HFFc6 (cell line): ENCODE measurements at regions not wholly inside any gene's neighbourhood (a gene's known extent, or its start where the extent isn't known, plus 50 kb on each side); places are given as distances from the start of the nearest gene placed in this dataset.
"Not testable (repeated sequence)": the region's sequence is repeated elsewhere in the genome, so short reads cannot be mapped to it uniquely, and the experiment has no call there.

Source experiments
- DNase-seq: peaks from one replicate; pipeline ENCODE4 v3.0.0-alpha.2; 2018
- H3K27ac Mint-ChIP-seq: 2 replicates; pipeline ENCODE4 v1.8.0; 2020; ENCODE audit warnings: mild to moderate bottlenecking, mixed read lengths
- H3K27me3 Mint-ChIP-seq: 2 replicates; pipeline ENCODE4 v1.8.0; 2021; ENCODE audit warnings: mild to moderate bottlenecking, moderate library complexity, mixed read lengths; ENCODE audit not compliant: insufficient read depth
- H3K36me3 Mint-ChIP-seq: 2 replicates; pipeline ENCODE4 v1.8.0; 2021; ENCODE audit warnings: low read depth, mixed read lengths
- H3K4me1 Mint-ChIP-seq: 2 replicates; pipeline ENCODE4 v1.8.0; 2020; ENCODE audit warnings: low read depth, mixed read lengths
- H3K4me3 Mint-ChIP-seq: 2 replicates; pipeline ENCODE4 v1.8.0; 2020; ENCODE audit warnings: mild to moderate bottlenecking, moderate library complexity, mixed read lengths
- H3K9me3 Mint-ChIP-seq: 2 replicates; pipeline ENCODE4 v1.8.0; 2020; ENCODE audit warnings: mild to moderate bottlenecking, mixed read lengths
- CTCF ChIP-seq: fragments of 200-600 bp; sonication (generic); IDR thresholded peaks from 2 replicates; pipeline ENCODE4 v1.5.0; 2021; ENCODE audit warnings: antibody characterized with exemption, mild to moderate bottlenecking

GRCh38 chr12:22808860-22809259, 183.9 kb downstream of the ETNK1 start:
- Mint-ChIP-seq H3K36me3 (no peaks in the 10 kb centered on the region), H3K4me1 (no peaks in the 10 kb centered on the region), H3K4me3 (no peak overlapping the region), H3K27me3 (no peaks in the 10 kb centered on the region), H3K27ac (no peak overlapping the region), H3K9me3 (no peaks in the 10 kb centered on the region)
- DNase-seq, result no peak
- TF ChIP-seq CTCF, result no peak

- Mint-ChIP-seq H3K36me3 (no peaks in the 10 kb centered on the region), H3K27ac (no peak overlapping the region), H3K4me1 (no peaks in the 10 kb centered on the region), H3K27me3 (no peaks in the 10 kb centered on the region), H3K4me3 (no peak overlapping the region), H3K9me3 (no peaks in the 10 kb centered on the region)
- no peak for TF ChIP-seq CTCF
- no peak for DNase-seq
Measured at GRCh38 chr12:22810036-22810435, 185.1 kb downstream of the ETNK1 start.

- no peak for TF ChIP-seq CTCF
- Mint-ChIP-seq H3K36me3 (no peaks in the 10 kb centered on the region), H3K4me3 (no peak overlapping the region), H3K27me3 (no peaks in the 10 kb centered on the region), H3K27ac (no peak overlapping the region), H3K9me3 (no peaks in the 10 kb centered on the region; the same call in 1 of the 2 replicates), H3K4me1 (no peaks in the 10 kb centered on the region)
- DNase-seq, result no peak
Measured at GRCh38 chr12:22812531-22812930, 187.6 kb downstream of the ETNK1 start.

- Mint-ChIP-seq H3K27ac (no peak overlapping the region), H3K27me3 (0 out of 2 replicates have a peak, but pooled peaks cover 2% of the 10 kb centered on the region), H3K4me1 (no peaks in the 10 kb centered on the region), H3K4me3 (no peak overlapping the region), H3K36me3 (no peaks in the 10 kb centered on the region), H3K9me3 (peaks cover 4% of the 10 kb centered on the region; the same call in 1 of the 2 replicates)
- TF ChIP-seq CTCF, result no peak
- no peak for DNase-seq
Measured at GRCh38 chr12:22821985-22822384, 197.0 kb downstream of the ETNK1 start.

- Mint-ChIP-seq H3K9me3 (peaks cover 13% of the 10 kb centered on the region), H3K36me3 (no peaks in the 10 kb centered on the region), H3K27me3 (0 out of 2 replicates have a peak, but pooled peaks cover 2% of the 10 kb centered on the region), H3K4me1 (no peaks in the 10 kb centered on the region), H3K27ac (no peak overlapping the region), H3K4me3 (no peak overlapping the region)
- no peak for TF ChIP-seq CTCF
- no peak for DNase-seq
Measured at GRCh38 chr12:22826026-22826425, 201.1 kb downstream of the ETNK1 start.

GRCh38 chr12:22826446-22826981, 201.5 kb downstream of the ETNK1 start:
- H3K27ac Mint-ChIP-seq, H3K27me3 Mint-ChIP-seq, H3K4me1 Mint-ChIP-seq, DNase-seq, H3K36me3 Mint-ChIP-seq, H3K4me3 Mint-ChIP-seq: not testable (repeated sequence)
- peaks cover 13% of the 10 kb centered on the region for H3K9me3 Mint-ChIP-seq
